GM23338 (cell line): ENCODE measurements at regions not wholly inside any gene's neighbourhood (a gene's known extent, or its start where the extent isn't known, plus 50 kb on each side); places are given as distances from the start of the nearest gene placed in this dataset.

ENCODE experiments used
- ATAC-seq: fragments of 200-7000 bp; cut with Tn5 transposase; 3 replicates; pipeline ENCODE4 v1.9.1; 2020
- DNase-seq: peaks from one replicate; pipeline ENCODE4 v3.0.0-alpha.2; 2015; ENCODE audit warnings: low spot score
- H2AFZ ChIP-seq: fragments of 200-600 bp; sonication (generic); 2 replicates; pipeline ENCODE4 v1.8.0; 2016; ENCODE audit warnings: antibody characterized with exemption, mild to moderate bottlenecking, moderate library complexity
- H3F3A ChIP-seq: fragments of 200-600 bp; sonication (generic); replicated peaks from 2 replicates; pipeline ENCODE4 v1.8.0; 2017; ENCODE audit warnings: antibody characterized with exemption, mixed run types, low read depth
- H3K27ac ChIP-seq: fragments of 200-600 bp; sonication (generic); 2 replicates; pipeline ENCODE4 v1.6.1; 2016; ENCODE audit warnings: low read depth
- H3K27me3 ChIP-seq: fragments of 200-600 bp; sonication (generic); 2 replicates; pipeline ENCODE4 v1.8.0; 2016; ENCODE audit warnings: mild to moderate bottlenecking, mixed run types, moderate library complexity; ENCODE audit not compliant: insufficient read depth
- H3K36me3 ChIP-seq: fragments of 200-600 bp; sonication (generic); 2 replicates; pipeline ENCODE4 v1.8.0; 2016; ENCODE audit warnings: mild to moderate bottlenecking; ENCODE audit not compliant: insufficient read depth
- H3K4me1 ChIP-seq: fragments of 200-600 bp; sonication (generic); 2 replicates; pipeline ENCODE4 v1.8.0; 2016; ENCODE audit warnings: mild to moderate bottlenecking, moderate library complexity; ENCODE audit not compliant: insufficient read depth
- H3K4me2 ChIP-seq: fragments of 200-600 bp; sonication (generic); 2 replicates; pipeline ENCODE4 v1.7.1; 2017; ENCODE audit warnings: mixed run types
- H3K4me3 ChIP-seq: fragments of 200-600 bp; sonication (generic); 2 replicates; pipeline ENCODE4 v1.6.1; 2016; ENCODE audit warnings: mixed run types
- H3K79me2 ChIP-seq: fragments of 200-600 bp; sonication (generic); replicated peaks from 2 replicates; pipeline ENCODE4 v1.8.0; 2017; ENCODE audit warnings: mild to moderate bottlenecking; ENCODE audit not compliant: insufficient read depth
- H3K9me2 ChIP-seq: fragments of 200-600 bp; sonication (generic); 2 replicates; pipeline ENCODE4 v1.8.0; 2017; ENCODE audit not compliant: insufficient read depth
- H4K20me1 ChIP-seq: fragments of 200-600 bp; sonication (generic); replicated peaks from 2 replicates; pipeline ENCODE4 v1.8.0; 2017; ENCODE audit warnings: mild to moderate bottlenecking; ENCODE audit not compliant: insufficient read depth
- H3K27ac Mint-ChIP-seq: 2 replicates; pipeline ENCODE4 v1.8.0; 2020; ENCODE audit warnings: inconsistent platforms, mild to moderate bottlenecking, moderate library complexity, mixed read lengths
- H3K27me3 Mint-ChIP-seq: 3 replicates; pipeline ENCODE4 v1.8.0; 2022; ENCODE audit warnings: low read depth, mild to moderate bottlenecking, moderate library complexity, mixed read lengths, inconsistent platforms; ENCODE audit not compliant: insufficient read depth, poor library complexity
- H3K36me3 Mint-ChIP-seq: 3 replicates; pipeline ENCODE4 v1.8.0; 2021; ENCODE audit warnings: low read depth, mild to moderate bottlenecking, inconsistent platforms, moderate library complexity, mixed read lengths
- H3K4me1 Mint-ChIP-seq: 3 replicates; pipeline ENCODE4 v1.8.0; 2020; ENCODE audit warnings: mild to moderate bottlenecking, inconsistent platforms, mixed read lengths
- H3K4me3 Mint-ChIP-seq: 3 replicates; pipeline ENCODE4 v1.8.0; 2021; ENCODE audit warnings: moderate library complexity, mild to moderate bottlenecking, inconsistent platforms, mixed read lengths
- H3K9me3 Mint-ChIP-seq: 3 replicates; pipeline ENCODE4 v1.8.0; 2020; ENCODE audit warnings: moderate library complexity, mild to moderate bottlenecking, inconsistent platforms, mixed read lengths
- CREB1 ChIP-seq: fragments of 250-450 bp; sonication (Bioruptor Pico); IDR thresholded peaks from 2 replicates; pipeline ENCODE4 v1.5.0; 2020; ENCODE audit warnings: low read depth, mild to moderate bottlenecking, moderate library complexity
- CTCF ChIP-seq, 2 experiments: fragments of 200-600 bp in 1 of 2; sonication (generic) in 1 of 2; conservative IDR thresholded peaks; 2 replicates each; pipeline versions ENCODE4 v1.5.1 to v1.6.1; 2016 to 2017; ENCODE audit warnings: antibody characterized with exemption in 2 of 2, low read depth in 2 of 2, mild to moderate bottlenecking in 2 of 2, moderate library complexity in 1 of 2
- EZH2 ChIP-seq: fragments of 200-600 bp; sonication (generic); IDR thresholded peaks from one replicate; pipeline ENCODE4 v1.8.0; 2017; ENCODE audit warnings: antibody characterized with exemption, mild to moderate bottlenecking, low read depth; ENCODE audit not compliant: unreplicated experiment
- NANOG ChIP-seq: IDR thresholded peaks from 2 replicates; pipeline ENCODE4 v1.6.1; 2016; ENCODE audit warnings: antibody characterized with exemption, borderline replicate concordance
- POLR2AphosphoS5 ChIP-seq: IDR thresholded peaks from 2 replicates; pipeline ENCODE4 v1.6.1; 2016; ENCODE audit warnings: antibody characterized with exemption, low read depth
- ZNF114 ChIP-seq: fragments of 250-450 bp; sonication (Bioruptor Pico); IDR thresholded peaks from 2 replicates; pipeline ENCODE4 v1.5.0; 2020; ENCODE audit warnings: mild to moderate bottlenecking, moderate library complexity
- ZNF331 ChIP-seq: fragments of 250-450 bp; sonication (Bioruptor Pico); IDR thresholded peaks from 2 replicates; pipeline ENCODE4 v1.5.0; 2020; ENCODE audit warnings: low read depth, mild to moderate bottlenecking, moderate library complexity
- TF ChIP-seq, protein P1 (sequence below): IDR thresholded peaks from 2 replicates; pipeline ENCODE4 v1.6.1; 2016; ENCODE audit warnings: antibody characterized with exemption

DNA sequence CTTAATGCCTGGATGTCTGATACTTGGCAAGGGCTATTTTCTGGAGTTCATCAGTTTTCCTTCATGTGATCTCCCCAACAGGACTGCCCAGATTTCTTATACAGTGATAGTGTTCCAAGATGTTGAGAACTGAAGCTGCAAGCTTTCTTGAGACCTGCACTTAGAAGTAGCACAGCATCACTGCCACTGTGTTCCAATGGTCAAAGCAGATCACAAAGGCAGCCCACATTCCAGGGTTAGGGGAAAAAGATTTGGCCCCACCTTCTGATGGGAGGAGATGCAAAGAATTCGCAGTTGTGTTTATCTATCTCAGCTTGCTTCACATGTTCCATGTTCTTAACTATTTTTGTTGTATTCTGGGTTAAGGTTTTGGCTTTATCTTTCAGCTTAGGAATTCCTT is 78.2 kb downstream of the GPX5 start:
- Histone ChIP-seq H3K27ac (no peak overlapping the region), H3K4me1 (peaks cover 5% of the 10 kb centered on the region), H4K20me1 (no peaks in the 10 kb centered on the region), H3K4me3 (no peak overlapping the region), H3K9me2 (no peaks in the 10 kb centered on the region), H3K36me3 (no peaks in the 10 kb centered on the region), H3K27me3 (no peaks in the 10 kb centered on the region), H3F3A (no peaks in the 10 kb centered on the region), H3K79me2 (no peaks in the 10 kb centered on the region), H2AFZ (no peak overlapping the region), H3K4me2 (no peak overlapping the region)
- Mint-ChIP-seq H3K4me3 (no peak overlapping the region), H3K4me1 (peaks cover 8% of the 10 kb centered on the region; the same call in 2 of the 3 replicates), H3K27ac (no peak overlapping the region), H3K27me3 (peaks cover 18% of the 10 kb centered on the region), H3K36me3 (no peaks in the 10 kb centered on the region), H3K9me3 (peaks cover 5% of the 10 kb centered on the region; the same call in 2 of the 3 replicates)
- no peak for TF ChIP-seq ZNF114 (CRISPR knock-in tag)
- peak; percentile 49 for DNase-seq
- no peak for ATAC-seq

- Mint-ChIP-seq H3K27me3 (peaks cover 20% of the 10 kb centered on the region), H3K9me3 (peaks cover 5% of the 10 kb centered on the region; the same call in 2 of the 3 replicates), H3K27ac (no peak overlapping the region), H3K4me3 (peak overlapping the region; percentile 89), H3K4me1 (peaks cover 8% of the 10 kb centered on the region; the same call in 2 of the 3 replicates), H3K36me3 (no peaks in the 10 kb centered on the region)
- H3K4me1 ChIP-seq = peaks cover 5% of the 10 kb centered on the region
- ATAC-seq (peak; percentile 93), DNase-seq (peak; percentile 93)
- H3F3A ChIP-seq = no peaks in the 10 kb centered on the region
- H2AFZ ChIP-seq = peak overlapping the region; percentile 96
- H3K4me2 ChIP-seq = peak overlapping the region; percentile 89
- no peaks in the 10 kb centered on the region for H3K27me3 ChIP-seq
- no peaks in the 10 kb centered on the region for H4K20me1 ChIP-seq
- no peaks in the 10 kb centered on the region for H3K36me3 ChIP-seq
- no peaks in the 10 kb centered on the region for H3K79me2 ChIP-seq
- TF ChIP-seq CREB1 (CRISPR knock-in tag) (0 out of 2 replicates have a peak, but pooled peaks have one; percentile 31), EZH2 (no peak), CTCF (conservative IDR thresholded peaks at IDR 0.05; ENCODE audit: low read depth in 2 of 2) (peak in 1 of 2 experiments; percentile 64; a peak in 2 of 4 replicates), POLR2AphosphoS5 (no peak), NANOG (no peak), ZNF331 (CRISPR knock-in tag) (no peak), ZNF114 (CRISPR knock-in tag) (no peak)
- TF ChIP-seq, protein P1, sequence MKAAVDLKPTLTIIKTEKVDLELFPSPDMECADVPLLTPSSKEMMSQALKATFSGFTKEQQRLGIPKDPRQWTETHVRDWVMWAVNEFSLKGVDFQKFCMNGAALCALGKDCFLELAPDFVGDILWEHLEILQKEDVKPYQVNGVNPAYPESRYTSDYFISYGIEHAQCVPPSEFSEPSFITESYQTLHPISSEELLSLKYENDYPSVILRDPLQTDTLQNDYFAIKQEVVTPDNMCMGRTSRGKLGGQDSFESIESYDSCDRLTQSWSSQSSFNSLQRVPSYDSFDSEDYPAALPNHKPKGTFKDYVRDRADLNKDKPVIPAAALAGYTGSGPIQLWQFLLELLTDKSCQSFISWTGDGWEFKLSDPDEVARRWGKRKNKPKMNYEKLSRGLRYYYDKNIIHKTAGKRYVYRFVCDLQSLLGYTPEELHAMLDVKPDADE = no peak
- peak overlapping the region; percentile 68 for H3K4me3 ChIP-seq
- H3K27ac ChIP-seq = no peak overlapping the region
- H3K9me2 ChIP-seq = no peaks in the 10 kb centered on the region
Observed at GRCh38 chr6:28606424-28607391, 81.0 kb downstream of the GPX5 start.
